Neural cell (in vitro differentiated cells): ENCODE measurements at regions not wholly inside any gene's neighbourhood (a gene's known extent, or its start where the extent isn't known, plus 50 kb on each side); places are given as distances from the start of the nearest gene placed in this dataset.

Source experiments
- H2AFZ ChIP-seq: fragments of 200-600, 300-800 bp; sonication (generic), shearing (Covaris generic); 2 replicates; pipeline ENCODE4 v1.6.0; 2014; ENCODE audit warnings: low read depth, mild to moderate bottlenecking, antibody characterized with exemption, low read length, moderate library complexity
- H3F3A ChIP-seq: fragments of 200-600 bp; shearing (Covaris generic); 2 replicates; pipeline ENCODE4 v1.6.1; 2016; ENCODE audit warnings: mild to moderate bottlenecking, moderate library complexity, mixed read lengths, antibody characterized with exemption, low read length; ENCODE audit not compliant: insufficient read depth, poor library complexity, severe bottlenecking
- H3K27ac ChIP-seq: fragments of 200-600, 300-800 bp; sonication (generic), shearing (Covaris generic); 2 replicates; pipeline ENCODE4 v1.5.1; 2014; ENCODE audit warnings: mild to moderate bottlenecking, low read length, moderate library complexity
- H3K27me3 ChIP-seq: fragments of 300-800, 200-600 bp; sonication (generic), shearing (Covaris generic); 2 replicates; pipeline ENCODE4 v1.6.0; 2014; ENCODE audit warnings: mild to moderate bottlenecking, low read depth, low read length, moderate library complexity; ENCODE audit not compliant: insufficient read depth
- H3K36me3 ChIP-seq: fragments of 300-800, 200-600 bp; sonication (generic), shearing (Covaris generic); 2 replicates; pipeline ENCODE4 v1.5.1; 2014; ENCODE audit warnings: mild to moderate bottlenecking, antibody characterized with exemption, low read length, moderate library complexity; ENCODE audit not compliant: insufficient read depth
- H3K4me2 ChIP-seq: fragments of 300-800, 200-600 bp; sonication (generic), shearing (Covaris generic); 2 replicates; pipeline ENCODE4 v1.6.0; 2014; ENCODE audit warnings: mild to moderate bottlenecking, low read length
- H3K4me3 ChIP-seq: fragments of 300-800, 200-600 bp; sonication (generic), shearing (Covaris generic); 2 replicates; pipeline ENCODE4 v1.5.1; 2014; ENCODE audit warnings: mild to moderate bottlenecking, low read length, moderate library complexity
- H3K79me2 ChIP-seq: fragments of 200-600 bp; shearing (Covaris generic); replicated peaks from 2 replicates; pipeline ENCODE4 v1.6.0; 2014; ENCODE audit warnings: mild to moderate bottlenecking, low read length, moderate library complexity; ENCODE audit not compliant: insufficient read depth
- H3K9ac ChIP-seq: fragments of 300-800, 200-600 bp; sonication (generic), shearing (Covaris generic); 2 replicates; pipeline ENCODE4 v1.6.1; 2016; ENCODE audit warnings: mild to moderate bottlenecking, low read length, mixed read lengths
- H3K9me2 ChIP-seq: fragments of 200-600 bp; shearing (Covaris generic); 2 replicates; pipeline ENCODE4 v1.6.1; 2016; ENCODE audit warnings: mild to moderate bottlenecking, low read length, mixed read lengths; ENCODE audit not compliant: insufficient read depth
- H3K9me3 ChIP-seq: fragments of 200-600, 300-800 bp; sonication (generic), shearing (Covaris generic); 2 replicates; pipeline ENCODE4 v1.6.1; 2016; ENCODE audit warnings: mild to moderate bottlenecking, mixed run types, low read length, moderate library complexity, mixed read lengths
- H4K20me1 ChIP-seq: fragments of 200-600 bp; shearing (Covaris generic); 2 replicates; pipeline ENCODE4 v1.6.1; 2016; ENCODE audit warnings: mild to moderate bottlenecking, mixed run types; ENCODE audit not compliant: insufficient read depth
- EP300 ChIP-seq: fragments of 450-650 bp; conservative IDR thresholded peaks from 2 replicates; pipeline ENCODE4 v1.6.1; 2014; ENCODE audit warnings: antibody characterized with exemption, mild to moderate bottlenecking, moderate library complexity; ENCODE audit not compliant: poor library complexity, severe bottlenecking
- EZH2 ChIP-seq: fragments of 200-600, 300-800 bp; shearing (Covaris generic), sonication (generic); IDR thresholded peaks from 2 replicates; pipeline ENCODE4 v1.6.1; 2014; ENCODE audit warnings: antibody characterized with exemption, low read length, borderline replicate concordance, mild to moderate bottlenecking; ENCODE audit not compliant: insufficient read depth, poor library complexity, severe bottlenecking
- MXI1 ChIP-seq: fragments of 450-650 bp; conservative IDR thresholded peaks from 2 replicates; pipeline ENCODE4 v1.6.1; 2014; ENCODE audit warnings: antibody characterized with exemption, mild to moderate bottlenecking; ENCODE audit not compliant: poor library complexity, severe bottlenecking
- POLR2AphosphoS5 ChIP-seq: IDR thresholded peaks from 2 replicates; pipeline ENCODE4 v1.6.1; 2012
- RAD21 ChIP-seq: fragments of 450-650 bp; conservative IDR thresholded peaks from 2 replicates; pipeline ENCODE4 v1.6.1; 2014; ENCODE audit warnings: antibody characterized with exemption, mild to moderate bottlenecking, moderate library complexity
- SMC3 ChIP-seq: fragments of 450-650 bp; conservative IDR thresholded peaks from 2 replicates; pipeline ENCODE4 v1.6.1; 2014; ENCODE audit warnings: antibody characterized with exemption, mild to moderate bottlenecking, moderate library complexity; ENCODE audit not compliant: poor library complexity
- TAF1 ChIP-seq: IDR thresholded peaks from 2 replicates; pipeline ENCODE4 v1.6.1; 2012; ENCODE audit warnings: low read depth
- TF ChIP-seq, protein P1 (sequence below): fragments of 450-650 bp; IDR thresholded peaks from 2 replicates; pipeline ENCODE4 v1.5.1; 2014; ENCODE audit warnings: antibody characterized with exemption, mild to moderate bottlenecking, moderate library complexity; ENCODE audit not compliant: poor library complexity, severe bottlenecking
- TF ChIP-seq, protein P2 (sequence below): IDR thresholded peaks from 2 replicates; pipeline ENCODE4 v1.6.1; 2012; ENCODE audit warnings: borderline replicate concordance

- no peak overlapping the region for H3K9ac ChIP-seq
- H2AFZ ChIP-seq = no peak overlapping the region
- no peaks in the 10 kb centered on the region for H3K79me2 ChIP-seq
- no peaks in the 10 kb centered on the region for H3K9me3 ChIP-seq
- H3K27ac ChIP-seq = no peak overlapping the region
- no peak for TF ChIP-seq TAF1
- TF ChIP-seq, protein P1, sequence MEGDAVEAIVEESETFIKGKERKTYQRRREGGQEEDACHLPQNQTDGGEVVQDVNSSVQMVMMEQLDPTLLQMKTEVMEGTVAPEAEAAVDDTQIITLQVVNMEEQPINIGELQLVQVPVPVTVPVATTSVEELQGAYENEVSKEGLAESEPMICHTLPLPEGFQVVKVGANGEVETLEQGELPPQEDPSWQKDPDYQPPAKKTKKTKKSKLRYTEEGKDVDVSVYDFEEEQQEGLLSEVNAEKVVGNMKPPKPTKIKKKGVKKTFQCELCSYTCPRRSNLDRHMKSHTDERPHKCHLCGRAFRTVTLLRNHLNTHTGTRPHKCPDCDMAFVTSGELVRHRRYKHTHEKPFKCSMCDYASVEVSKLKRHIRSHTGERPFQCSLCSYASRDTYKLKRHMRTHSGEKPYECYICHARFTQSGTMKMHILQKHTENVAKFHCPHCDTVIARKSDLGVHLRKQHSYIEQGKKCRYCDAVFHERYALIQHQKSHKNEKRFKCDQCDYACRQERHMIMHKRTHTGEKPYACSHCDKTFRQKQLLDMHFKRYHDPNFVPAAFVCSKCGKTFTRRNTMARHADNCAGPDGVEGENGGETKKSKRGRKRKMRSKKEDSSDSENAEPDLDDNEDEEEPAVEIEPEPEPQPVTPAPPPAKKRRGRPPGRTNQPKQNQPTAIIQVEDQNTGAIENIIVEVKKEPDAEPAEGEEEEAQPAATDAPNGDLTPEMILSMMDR = no peak
- TF ChIP-seq, protein P2, sequence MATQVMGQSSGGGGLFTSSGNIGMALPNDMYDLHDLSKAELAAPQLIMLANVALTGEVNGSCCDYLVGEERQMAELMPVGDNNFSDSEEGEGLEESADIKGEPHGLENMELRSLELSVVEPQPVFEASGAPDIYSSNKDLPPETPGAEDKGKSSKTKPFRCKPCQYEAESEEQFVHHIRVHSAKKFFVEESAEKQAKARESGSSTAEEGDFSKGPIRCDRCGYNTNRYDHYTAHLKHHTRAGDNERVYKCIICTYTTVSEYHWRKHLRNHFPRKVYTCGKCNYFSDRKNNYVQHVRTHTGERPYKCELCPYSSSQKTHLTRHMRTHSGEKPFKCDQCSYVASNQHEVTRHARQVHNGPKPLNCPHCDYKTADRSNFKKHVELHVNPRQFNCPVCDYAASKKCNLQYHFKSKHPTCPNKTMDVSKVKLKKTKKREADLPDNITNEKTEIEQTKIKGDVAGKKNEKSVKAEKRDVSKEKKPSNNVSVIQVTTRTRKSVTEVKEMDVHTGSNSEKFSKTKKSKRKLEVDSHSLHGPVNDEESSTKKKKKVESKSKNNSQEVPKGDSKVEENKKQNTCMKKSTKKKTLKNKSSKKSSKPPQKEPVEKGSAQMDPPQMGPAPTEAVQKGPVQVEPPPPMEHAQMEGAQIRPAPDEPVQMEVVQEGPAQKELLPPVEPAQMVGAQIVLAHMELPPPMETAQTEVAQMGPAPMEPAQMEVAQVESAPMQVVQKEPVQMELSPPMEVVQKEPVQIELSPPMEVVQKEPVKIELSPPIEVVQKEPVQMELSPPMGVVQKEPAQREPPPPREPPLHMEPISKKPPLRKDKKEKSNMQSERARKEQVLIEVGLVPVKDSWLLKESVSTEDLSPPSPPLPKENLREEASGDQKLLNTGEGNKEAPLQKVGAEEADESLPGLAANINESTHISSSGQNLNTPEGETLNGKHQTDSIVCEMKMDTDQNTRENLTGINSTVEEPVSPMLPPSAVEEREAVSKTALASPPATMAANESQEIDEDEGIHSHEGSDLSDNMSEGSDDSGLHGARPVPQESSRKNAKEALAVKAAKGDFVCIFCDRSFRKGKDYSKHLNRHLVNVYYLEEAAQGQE = no peak
- no peak for TF ChIP-seq POLR2AphosphoS5
- no peak for TF ChIP-seq EP300
- TF ChIP-seq EZH2 = no peak
- no peak for TF ChIP-seq MXI1
- no peak for TF ChIP-seq RAD21
- TF ChIP-seq SMC3 = no peak
- H3K9me2 ChIP-seq = no peaks in the 10 kb centered on the region
- H3K27me3 ChIP-seq = no peaks in the 10 kb centered on the region
- no peaks in the 10 kb centered on the region for H3K36me3 ChIP-seq
- no peak overlapping the region for H3K4me2 ChIP-seq
- H3K4me3 ChIP-seq = no peak overlapping the region
- no peaks in the 10 kb centered on the region for H4K20me1 ChIP-seq
- no peaks in the 10 kb centered on the region for H3F3A ChIP-seq
Measured at GRCh38 chr3:13143381-13144004, 70.3 kb upstream of the IQSEC1 start.

- H3K4me2 ChIP-seq = no peak overlapping the region
Measured at GRCh38 chr3:13142552-13143380, 69.5 kb upstream of the IQSEC1 start.

More at GRCh38 chr3:13142552-13143380, 69.5 kb upstream of the IQSEC1 start:
- no peaks in the 10 kb centered on the region for H3K27me3 ChIP-seq
- no peaks in the 10 kb centered on the region for H3F3A ChIP-seq
- no peaks in the 10 kb centered on the region for H4K20me1 ChIP-seq
- no peak overlapping the region for H3K9ac ChIP-seq
- no peaks in the 10 kb centered on the region for H3K36me3 ChIP-seq
- TF ChIP-seq MXI1 (no peak), SMC3 (no peak), EZH2 (no peak), RAD21 (no peak), EP300 (no peak), TAF1 (no peak), POLR2AphosphoS5 (no peak)
- TF ChIP-seq, protein P1 = no peak
- TF ChIP-seq, protein P2 = no peak
- H2AFZ ChIP-seq = no peak overlapping the region
- H3K9me2 ChIP-seq = no peaks in the 10 kb centered on the region
- H3K9me3 ChIP-seq = no peaks in the 10 kb centered on the region
- no peaks in the 10 kb centered on the region for H3K79me2 ChIP-seq
- no peak overlapping the region for H3K4me3 ChIP-seq
- no peak overlapping the region for H3K27ac ChIP-seq
